Ecto neural progenitor cell (in vitro differentiated cells): ENCODE measurements at regions not wholly inside any gene's neighbourhood (a gene's known extent, or its start where the extent isn't known, plus 50 kb on each side); places are given as distances from the start of the nearest gene placed in this dataset.

Experiments used
- DNase-seq: peaks from one replicate; pipeline ENCODE4 v3.0.0-alpha.2; 2018; ENCODE audit warnings: low spot score

DNA sequence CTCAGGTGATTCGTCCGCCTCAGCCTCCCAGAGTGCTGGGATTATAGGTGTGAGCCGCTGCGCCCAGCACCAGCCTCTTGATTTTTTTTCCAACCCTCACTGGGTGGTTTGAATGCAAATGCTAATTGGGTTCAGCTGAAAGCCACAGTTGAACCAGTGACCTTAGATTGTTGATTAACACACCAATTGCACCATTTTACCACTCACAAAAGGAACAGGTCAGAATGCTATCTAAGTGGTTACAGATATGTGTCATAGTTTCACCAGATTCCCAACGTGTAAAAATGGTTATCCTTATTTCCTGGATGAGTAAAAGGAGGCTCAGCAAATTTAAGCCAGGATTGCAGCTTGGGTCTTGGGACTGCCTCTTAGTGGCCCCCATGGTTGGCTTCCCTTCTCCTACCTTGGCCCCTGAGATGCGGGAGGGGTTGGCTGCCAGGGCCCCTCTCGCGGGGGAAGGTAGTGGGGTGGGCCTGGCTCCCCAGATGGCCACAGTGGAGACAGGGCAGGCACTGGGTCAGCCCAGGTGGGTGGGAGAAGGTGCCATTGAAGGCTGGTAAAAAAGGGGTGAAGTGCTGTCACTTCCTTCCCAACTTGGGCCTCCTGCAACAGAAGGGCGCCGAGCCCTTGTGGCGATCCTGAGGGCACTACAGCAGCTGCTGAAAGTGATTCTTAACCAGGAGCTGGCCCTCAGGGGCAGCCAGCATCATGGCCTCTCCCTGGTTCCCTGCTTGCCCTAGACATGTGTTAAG lies 164.9 kb upstream of the HAAO start:
- DNase-seq: no peak

DNA sequence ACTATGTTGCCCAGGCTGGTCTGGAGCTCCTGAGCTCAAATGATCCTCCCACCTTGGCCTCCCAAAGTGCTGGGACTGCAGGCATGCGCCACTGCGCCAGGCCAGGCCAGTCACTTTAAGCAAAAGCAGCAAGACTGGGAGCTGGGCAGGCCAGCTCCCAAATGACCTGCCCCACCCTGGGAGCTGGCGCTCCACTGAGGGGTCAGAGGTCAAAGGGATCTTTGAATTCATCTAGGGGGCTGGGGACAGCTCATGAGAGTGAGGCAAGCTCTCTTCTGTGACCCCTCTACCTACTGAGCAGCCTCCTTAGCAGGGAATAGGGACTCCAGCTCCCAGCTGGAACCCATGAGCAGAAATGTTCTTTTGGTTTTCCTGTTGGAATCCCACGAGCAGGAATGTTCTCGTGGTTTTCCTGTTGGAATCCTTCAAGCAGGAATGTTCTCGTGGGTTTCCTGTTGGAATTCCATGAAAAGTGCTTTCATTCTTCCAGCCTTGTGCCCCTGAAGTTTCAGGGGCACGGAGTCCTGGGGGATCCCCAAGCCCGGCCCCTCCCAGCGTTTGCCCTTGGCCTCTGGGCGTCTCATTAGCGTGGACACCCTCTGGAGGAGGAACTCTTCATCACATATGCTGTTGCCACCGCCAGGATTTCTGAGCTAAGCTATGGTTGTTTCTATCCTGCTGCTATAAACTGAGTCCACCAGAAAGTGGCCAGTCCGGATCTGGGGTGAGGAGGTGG lies 162.0 kb upstream of the HAAO start:
- no peak for DNase-seq

DNA sequence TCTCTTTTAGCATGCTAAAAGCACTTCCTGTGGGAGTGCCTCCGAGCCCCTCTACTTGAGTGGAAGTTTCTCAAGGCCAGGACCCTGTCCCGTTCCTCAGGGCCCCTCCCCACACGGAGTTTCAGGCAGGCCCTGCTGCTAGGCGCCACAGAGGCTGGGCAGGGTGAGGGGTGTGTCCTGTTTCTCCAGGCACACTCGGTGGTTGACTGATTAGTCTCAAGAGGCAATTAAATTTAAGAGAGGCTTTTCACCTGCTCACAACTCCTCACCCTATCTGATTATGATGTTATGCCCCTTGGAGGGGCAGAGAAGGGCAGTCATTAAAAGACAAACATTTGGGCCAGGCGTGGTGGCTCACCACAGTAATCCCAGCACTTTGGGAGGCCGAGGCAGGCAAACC lies 160.8 kb upstream of the HAAO start:
- no peak for DNase-seq

DNA sequence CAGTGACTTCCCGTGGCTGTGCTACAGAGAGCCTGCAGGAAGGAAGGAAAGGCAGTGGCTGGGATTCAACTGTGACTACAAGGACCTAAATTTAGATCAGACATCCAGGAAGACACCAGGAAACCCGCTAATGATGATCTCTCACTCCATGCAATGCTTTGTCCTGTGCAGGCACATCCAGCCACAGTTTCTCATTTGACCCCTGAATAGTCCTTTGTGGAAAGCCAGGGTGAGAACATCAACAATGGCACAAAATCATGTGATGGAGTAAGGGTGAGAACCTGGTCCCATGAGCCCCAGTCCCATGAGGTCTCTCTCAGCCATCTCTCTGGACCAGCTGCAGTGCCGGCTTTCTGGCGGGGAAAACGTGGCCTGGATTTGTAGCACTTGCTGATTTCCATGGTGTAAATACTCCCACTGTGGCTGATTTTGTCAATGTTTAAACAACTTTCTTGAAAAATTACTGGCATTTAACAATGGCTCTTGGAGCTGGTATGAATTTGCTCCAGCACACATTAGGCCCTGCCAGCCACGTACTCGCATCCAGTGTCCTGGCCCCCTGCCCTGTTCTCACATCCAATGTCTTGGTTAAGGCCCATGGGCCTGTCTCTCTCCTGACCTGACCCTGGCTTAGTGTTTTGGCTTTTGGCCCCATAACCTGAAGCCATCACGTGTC lies 159.0 kb upstream of the HAAO start:
- no peak for DNase-seq

DNA sequence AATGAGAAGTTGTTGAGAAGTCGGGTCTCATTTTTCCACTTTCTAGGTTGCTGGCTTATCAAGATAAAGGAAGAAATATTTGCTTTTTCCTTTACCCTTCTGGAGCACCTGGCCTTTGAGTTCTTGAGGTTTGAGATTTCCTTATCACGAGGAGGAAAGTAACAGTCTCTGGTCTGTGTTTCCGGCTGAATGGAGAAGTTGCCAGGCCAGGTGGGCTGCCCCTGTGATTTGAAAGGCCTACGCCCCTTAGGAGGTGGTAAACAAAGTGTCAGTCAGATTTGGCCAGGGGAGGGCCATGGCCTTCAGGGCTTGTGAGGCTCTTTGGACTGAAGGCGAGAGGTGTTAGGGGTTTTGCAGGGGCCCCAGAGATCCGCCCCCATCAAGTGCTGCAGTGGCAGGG lies 156.7 kb upstream of the HAAO start:
- DNase-seq: no peak

DNA sequence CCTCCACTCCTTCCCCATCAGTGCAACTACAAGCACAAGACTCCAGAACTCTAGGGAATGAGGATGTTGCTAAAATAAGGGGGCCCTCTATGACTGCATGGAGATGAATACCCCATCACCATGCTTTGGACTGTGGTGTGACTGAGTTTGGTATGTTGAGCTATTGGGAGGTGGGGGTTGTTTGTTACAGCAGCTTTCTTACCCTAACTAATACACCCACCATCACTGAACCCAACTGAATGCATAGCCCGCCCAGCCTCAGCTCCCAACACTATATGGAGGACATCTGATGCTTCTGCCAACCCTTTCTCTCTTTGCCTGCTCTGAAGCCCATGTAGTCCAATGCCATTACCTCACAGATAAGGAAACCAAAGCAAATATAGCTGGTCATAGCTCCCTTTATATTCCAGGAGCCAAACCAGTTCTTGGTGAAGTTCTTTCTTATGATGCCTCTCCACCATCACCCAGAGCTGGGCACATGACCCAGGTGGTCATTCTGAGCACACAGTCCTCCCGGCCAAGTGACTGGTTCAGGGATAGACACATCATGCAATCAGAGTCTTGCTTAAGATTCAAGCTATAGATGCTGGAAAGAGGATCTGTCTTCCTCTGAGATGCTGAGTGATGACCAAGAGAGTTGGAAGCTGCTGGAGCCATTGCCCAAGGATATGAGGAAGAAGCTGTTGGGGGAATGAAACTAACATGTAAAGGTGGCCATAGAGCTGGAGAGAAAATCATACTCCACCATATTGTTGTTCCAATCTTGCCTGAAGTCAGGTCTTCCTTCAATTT lies 155.6 kb upstream of the HAAO start:
- DNase-seq: no peak

DNA sequence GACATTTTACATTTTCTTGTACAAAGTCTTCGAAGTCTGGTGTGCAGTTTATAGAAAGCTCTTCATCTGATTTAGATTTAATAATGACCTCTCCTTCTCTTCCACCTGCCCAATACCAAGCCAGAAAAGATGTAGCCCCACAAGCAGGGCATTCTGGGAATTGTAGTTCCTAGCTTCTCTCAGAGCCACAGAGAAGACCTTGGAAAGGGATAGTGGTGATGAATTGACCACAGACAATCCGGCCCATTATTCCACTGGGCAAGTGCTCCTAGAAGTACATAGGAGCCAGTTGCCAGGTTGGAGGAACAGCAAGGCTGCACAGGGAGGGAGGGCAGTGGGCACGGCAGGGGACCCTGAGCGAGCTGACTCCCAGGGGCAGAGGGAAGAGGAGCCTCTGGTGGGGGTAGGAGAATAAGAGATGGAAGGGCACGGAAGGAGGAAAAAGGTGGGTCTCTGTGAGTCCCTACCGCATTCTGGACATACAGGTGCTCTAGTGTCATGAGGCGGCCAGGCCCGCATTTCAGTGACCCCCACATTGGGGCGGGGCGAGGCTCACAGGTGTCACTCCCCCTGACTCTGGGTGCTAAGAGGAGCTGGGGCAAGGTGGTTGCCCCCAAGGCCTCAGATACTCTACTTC lies 152.5 kb upstream of the HAAO start:
- DNase-seq: no peak

DNA sequence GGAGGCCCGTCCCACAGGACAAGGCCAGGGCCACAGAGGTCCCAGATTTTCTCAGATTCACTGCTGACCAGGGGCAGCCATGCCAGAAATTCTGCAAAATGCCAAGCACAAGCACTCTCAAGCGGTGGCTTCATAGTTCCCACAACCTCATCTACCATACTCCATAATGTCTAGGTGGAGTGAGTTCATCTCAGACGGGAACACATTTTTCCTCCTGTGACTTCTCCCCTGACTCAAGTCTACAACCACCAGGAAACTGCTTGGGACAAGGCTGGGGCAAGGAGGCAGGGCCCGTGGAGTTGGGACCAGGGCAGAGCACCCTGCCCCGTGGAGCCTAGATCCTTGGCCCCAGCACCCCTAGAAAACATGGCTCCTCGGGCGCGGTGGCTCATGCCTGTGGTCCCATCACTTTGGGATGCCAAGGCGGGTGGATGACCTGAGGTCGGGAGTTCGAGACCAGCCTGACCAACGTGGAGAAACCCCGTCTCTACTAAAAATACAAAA lies 150.7 kb upstream of the HAAO start:
- DNase-seq: no peak

DNA sequence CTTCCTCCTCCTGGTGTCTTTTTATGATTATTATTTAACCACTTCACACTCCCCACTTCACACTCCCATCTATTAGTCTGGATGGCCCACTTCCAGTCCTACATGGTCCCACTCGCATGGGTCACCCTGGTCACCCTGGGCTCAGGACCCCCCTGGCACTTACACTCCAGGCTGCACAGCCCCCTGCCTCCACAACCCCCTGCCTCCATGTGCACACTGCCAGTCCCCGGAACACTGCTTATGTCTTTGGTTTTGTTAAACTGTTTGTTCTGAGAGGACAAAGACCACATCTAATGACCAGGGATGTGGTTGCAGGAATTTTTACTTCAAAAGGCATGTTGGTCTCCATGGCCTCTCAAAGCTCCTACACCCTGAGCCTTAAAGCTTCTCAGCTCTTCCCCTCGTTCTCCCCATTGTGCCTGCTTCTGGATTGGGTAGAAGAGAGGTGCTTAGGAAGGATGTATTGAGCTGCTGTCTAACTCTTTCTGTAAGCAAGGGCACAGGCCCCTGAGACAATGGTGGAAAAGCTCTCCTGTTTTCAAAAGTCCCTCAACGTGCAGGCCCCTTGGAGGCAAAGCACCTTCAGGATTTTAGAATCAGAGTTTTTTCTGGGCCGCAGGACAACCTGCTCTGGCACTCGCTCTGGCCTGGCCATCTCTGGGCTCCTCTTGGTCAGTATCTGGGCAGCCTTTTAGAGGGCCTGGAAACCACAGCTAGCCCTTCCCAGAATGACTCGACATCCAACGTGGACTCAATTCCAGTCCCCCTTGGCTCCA lies 150.0 kb upstream of the HAAO start:
- DNase-seq: no peak

DNA sequence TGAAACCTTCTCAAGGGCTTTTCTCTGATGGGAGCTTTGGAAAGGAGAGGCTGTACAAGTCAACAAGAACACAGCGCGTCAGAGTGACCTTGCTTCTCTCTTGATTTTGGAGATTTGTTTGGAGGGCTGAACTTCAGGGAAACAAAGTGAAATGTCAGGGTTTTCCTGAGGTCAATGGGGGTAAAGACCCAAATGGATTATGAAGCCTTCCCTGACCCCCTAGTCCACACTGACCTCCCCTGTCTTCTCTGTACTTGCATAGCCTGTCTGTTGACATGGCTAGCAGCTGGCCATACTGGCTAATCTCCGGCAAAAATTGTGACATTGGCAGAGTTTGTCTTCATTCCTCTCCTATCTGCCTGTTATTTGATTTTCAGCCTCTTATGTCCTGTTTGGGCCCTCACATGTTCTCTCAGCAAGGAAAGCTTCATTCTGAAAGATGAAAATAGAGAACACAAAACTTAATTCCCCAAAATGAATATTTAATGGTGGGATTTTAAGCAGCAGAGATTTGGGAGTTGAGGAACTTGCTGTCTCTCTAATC lies 149.3 kb upstream of the HAAO start:
- DNase-seq: no peak

DNA sequence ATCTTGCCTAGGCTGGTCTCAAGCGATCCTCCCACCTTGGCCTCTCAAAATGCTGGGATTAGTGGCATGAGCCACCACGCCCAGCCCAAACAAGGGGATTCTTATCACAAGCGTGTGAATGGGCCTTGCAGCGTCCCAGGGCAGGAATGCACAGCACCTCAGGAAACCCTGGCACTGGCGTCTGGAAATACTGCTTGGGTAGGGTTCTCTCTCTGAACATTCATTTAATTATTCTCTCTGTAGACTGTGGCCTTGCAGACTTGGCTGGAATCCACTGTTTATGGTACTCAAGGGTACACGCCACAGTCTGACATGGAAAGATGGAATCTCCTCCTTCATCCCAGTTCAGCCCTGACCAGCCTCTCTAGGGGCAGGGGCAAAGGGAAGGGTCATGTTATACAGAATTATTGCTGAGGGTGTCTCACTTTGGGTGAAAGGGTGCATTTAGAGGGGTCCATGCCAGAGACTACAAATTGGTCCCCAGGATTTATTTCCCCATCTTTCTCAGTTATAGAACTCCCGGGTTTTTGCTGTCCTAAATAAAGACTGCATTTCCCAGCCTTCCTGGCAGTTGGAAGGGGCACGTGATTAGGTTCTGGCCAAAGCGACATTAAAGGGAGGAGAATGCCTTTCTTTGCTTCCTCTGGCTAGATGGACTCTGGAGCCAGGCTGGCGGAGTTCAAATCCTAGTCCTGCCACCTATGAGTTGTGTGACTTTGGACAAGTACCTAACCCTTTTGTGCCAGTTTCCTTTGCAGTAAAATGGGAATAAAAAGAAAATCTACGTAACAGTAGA lies 147.2 kb upstream of the HAAO start:
- no peak for DNase-seq

DNA sequence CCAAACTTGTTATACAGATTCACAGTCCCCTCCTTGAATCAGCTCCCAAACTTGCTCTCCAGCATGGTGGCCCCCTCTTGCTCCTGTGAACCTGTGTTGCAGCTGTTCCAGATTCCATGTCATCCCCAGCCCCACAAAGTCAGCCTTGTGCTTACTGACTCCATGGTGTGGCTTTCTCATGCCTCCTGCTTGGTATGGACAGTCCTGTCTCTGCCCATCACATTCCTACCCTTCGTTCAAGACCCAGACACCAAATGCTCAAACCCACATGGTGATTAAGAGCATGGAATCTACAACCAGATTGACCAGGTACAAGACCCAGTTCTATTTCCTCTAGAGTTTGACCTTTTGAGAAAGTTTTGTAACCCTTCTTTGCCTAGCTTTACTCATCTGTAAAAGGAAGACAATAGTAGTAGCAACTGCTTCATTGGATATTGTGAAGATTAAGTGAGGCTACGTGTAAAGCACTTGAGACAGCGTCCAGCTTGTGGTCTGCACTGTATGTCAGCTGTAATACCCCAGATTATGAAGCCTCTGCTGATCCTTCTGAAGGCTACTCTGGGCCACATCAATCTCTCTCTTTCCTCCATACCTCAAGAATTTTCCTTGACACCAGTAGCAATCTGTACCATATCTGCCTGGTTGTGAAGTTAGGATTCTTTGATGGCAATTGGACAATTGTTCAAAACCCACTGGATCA lies 146.4 kb upstream of the HAAO start:
- no peak for DNase-seq

DNA sequence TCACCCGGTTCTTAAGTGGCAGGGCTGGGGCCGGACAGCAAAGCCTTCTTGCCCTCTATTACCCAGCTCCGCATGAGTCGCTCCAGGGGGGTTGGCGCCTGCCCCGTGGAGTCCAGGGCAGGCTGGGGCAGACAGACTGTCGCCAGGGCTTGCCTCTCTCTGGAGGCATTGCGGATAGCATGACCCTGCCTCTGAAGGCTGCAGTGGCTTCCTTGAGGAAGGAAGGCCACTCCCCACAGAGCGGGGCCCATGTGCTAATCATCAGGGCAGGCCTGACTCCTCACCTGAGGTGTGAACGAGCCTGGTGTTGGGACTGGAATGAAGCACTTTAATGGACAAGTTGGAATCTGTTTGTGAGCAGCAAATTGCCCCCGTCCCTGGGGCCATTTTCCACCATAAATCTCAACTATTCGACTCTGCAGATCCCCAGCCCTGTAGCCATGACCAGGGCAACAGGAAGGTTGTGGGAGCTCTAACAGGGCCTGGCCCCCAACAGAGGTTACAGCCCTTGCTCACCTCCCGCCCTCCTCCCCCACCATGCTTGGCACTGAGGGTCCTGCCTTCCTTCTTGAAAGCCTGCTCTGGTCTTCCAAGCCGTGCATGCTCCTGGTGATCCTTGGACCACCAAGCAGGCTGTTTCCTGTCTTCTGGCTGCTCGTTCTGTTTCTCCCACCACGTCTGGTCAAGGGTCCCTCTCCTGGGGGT lies 144.9 kb upstream of the HAAO start:
- DNase-seq: no peak

DNA sequence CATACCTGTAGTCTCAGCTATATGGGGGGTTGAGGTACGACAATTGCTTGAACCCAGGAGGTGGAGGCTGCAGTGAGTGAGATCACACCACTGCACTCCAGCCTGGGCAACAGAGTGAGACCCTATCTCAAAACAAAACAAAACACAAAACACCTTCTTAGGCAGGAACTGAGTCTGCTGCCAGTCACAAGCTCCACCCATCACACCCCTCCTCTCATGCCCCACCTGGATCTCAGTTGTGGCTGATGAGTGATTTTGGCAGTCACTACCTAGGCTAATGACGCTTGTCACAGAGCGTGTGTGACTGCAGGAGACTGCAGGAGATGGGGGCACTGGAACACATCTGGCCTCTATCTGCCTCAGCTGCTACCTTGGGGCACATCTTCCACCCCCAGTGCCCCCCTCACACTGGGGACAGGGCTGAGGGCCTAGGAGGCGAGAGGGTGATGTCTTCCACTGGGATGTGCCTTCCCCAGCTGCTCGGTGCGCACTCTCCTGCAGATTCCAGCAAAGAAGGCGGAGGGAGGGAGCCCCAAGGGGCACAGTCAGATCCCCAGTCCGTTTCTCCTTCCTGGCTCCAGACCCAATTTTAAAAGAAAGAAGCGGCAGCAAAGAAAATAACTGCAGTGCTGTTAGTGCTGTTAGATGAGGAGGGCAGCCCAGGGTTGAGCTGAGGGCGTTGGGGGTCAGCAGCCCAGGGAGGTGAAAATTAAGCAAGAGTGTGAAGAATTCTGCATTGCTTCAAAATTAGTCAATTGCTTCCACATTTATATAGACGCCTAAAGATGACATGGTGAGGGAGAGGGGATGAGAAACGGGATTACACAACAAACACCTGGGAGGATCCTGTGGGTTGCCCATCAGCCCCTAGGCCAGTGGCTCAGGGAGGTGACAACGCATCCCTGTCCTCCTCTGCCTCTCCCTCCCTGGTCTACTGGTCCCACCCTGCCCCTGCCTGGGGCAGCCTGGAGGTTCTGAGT lies 143.6 kb upstream of the HAAO start:
- no peak for DNase-seq

DNA sequence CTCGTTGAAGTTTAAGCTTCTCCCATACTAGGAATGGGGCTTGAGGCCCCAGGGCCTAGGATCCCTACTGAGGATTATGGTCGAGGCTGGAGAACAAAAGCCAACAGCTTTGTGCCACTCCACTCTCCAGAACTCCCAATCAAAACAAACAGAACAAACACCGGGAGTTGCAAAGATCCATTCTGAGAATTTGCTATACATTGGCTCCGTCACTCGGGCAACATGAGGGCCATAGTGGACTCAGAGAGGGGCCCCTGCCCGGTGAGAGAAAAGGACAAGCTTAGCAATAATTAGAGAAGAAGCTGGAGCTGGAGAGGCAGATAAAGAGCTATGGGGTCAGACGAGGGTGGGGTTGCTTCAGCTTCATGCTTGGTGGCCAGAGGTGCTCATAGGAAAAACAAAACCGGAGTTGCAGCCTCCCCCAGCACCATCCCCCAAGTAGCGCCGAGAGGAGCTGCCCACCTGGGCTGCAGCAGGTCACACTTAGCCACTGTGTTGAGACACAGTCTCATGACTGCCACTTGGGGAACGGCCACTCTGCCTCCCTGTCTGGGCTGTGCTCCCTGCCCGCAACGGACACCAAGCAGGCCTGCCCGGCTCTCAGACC lies 142.3 kb upstream of the HAAO start:
- no peak for DNase-seq

DNA sequence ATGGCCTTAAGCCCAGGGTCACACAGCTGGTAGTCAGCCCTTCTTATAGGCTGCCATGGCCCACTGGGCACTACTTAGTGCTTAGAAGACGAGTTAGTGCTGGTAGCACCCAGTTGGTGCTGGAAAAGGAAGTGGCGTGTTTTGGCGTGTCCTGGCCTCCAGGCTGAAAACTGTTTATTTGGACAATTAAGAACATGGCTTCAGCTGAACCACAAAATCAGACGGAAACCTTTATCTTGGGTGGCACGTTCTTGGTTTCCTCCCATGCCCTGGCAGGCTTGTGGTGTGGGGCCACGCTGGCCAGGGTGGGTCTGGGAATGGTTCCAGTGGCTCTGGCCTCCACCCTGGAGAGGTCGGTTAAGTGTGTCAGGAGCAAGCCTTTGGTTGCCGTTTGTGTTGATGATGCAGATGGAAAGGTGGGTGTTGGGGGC lies 141.5 kb upstream of the HAAO start:
- no peak for DNase-seq
